Psoas muscle (tissue), 7 donors: ENCODE measurements at regions not wholly inside any gene's neighbourhood (a gene's known extent, or its start where the extent isn't known, plus 50 kb on each side); places are given as distances from the start of the nearest gene placed in this dataset.

ENCODE experiments used
- ATAC-seq, 4 donors: fragments of 200-7000 bp; cut with Tn5 transposase; one replicate each; pipeline ENCODE4 v1.9.1; 2020; ENCODE audit warnings: moderate library complexity in 3 of 4, mild to moderate bottlenecking in 2 of 4
- DNase-seq, 2 donors: peaks; one replicate each; pipeline ENCODE4 v3.0.0-alpha.2; 2020
- H3K27ac ChIP-seq: fragments of 200-600 bp; one replicate; pipeline ENCODE4 v1.8.0; 2022
- H3K27me3 ChIP-seq, 3 donors: fragments of 200-600 bp in 1 of 3; one replicate each; pipeline versions ENCODE4 v1.6.1 to v1.8.0; 2013 to 2022; ENCODE audit warnings: low read length in 2 of 3, mild to moderate bottlenecking in 2 of 3, moderate library complexity in 1 of 3; ENCODE audit not compliant: insufficient read depth in 3 of 3
- H3K36me3 ChIP-seq, 2 donors: fragments of 200-600 bp in 1 of 2; one replicate each; pipeline versions ENCODE4 v1.6.1 to v1.8.0; 2013 to 2022; ENCODE audit warnings: low read depth in 1 of 2, mild to moderate bottlenecking in 1 of 2, moderate library complexity in 1 of 2; ENCODE audit not compliant: insufficient read depth in 1 of 2
- H3K4me1 ChIP-seq: fragments of 200-600 bp; one replicate; pipeline ENCODE4 v1.8.0; 2022
- H3K4me3 ChIP-seq: fragments of 200-600 bp; one replicate; pipeline ENCODE4 v1.8.0; 2022; ENCODE audit warnings: mild to moderate bottlenecking
- H3K9me3 ChIP-seq: fragments of 200-600 bp; one replicate; pipeline ENCODE4 v1.8.0; 2022
- WGBS, 3 donors: extraction: QIAGEN DNeasy Blood & Tissue Kit; methylation state at CpG; one replicate each; pipeline versions ENCODE4 v1.1.6 to v1.1.7; 2013; 5-methylcytosine and 5-hydroxymethylcytosine counted together
- intact Hi-C, 2 donors: fragments of 100-400 bp; cut with DNase I; formaldehyde crosslinking; loops; one replicate each; pipeline versions ENCODE4 v1.11.0 to v1.14.2; 2022
- TF ChIP-seq, protein P1 (sequence below): fragments of 200-600 bp; IDR thresholded peaks from one replicate; pipeline ENCODE4 v1.8.0; 2022; ENCODE audit warnings: antibody characterized with exemption
- donor health status: healthy with polysubstance abuse.
- donor health status: DM: no; HTN: no; CAD: no; lungs with moderate emphysema.
- donor health status: Bipolar disorder and iron deficiency.
- donor health status: healthy.
- donor health status: DM: yes; HTN: yes; CAD: no.
- donor health status: DM: no; HTN: no; CAD: no.
- donor health status: DM: yes; HTN: yes; CAD: no.

DNA sequence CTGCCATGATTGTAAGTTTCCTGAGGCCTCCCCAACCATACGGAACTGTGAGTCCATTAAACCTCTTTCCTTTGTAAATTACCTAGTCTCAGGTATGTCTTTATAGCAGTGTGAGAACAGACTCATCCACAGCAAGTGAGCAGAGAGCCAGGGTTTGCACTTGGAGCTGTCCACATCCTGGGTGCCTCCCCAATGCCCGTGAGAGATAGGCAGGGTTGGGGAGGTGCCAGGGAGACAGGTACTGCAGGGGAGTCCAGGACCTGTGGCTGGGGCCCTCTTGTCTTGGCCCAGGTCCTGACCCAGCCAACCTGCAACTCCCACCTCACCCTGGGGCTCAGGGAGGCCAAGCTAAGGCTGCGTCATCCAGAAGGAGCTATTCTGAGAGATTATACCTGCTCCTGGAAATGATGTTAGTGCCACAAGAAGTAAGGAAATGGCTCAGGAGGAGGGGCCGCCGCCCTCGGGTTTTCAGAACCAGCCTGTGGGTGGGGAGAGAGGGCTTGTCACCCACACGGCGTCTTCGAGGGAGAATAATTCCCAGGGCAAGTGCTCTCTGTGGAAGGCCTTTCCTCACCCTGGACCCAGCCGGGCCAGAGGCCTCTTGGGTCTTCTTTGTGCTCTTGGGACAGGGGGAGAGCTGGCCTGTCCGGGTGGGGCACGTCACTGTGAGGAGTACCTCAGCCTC lies 66.5 kb downstream of the ADRA2C start:
- 82 to 88% (median 84%) methylated on average over 12 of the region's 12 CpGs for WGBS, 3 donors
- intact Hi-C loops = no loop called here
- Histone ChIP-seq H3K27ac (no peak overlapping the region), H3K4me1 (no peaks in the 10 kb centered on the region), H3K27me3 (peaks cover 0 to 59% (median 10%) of the 10 kb centered on the region in 3 donors), H3K4me3 (no peak overlapping the region), H3K9me3 (no peaks in the 10 kb centered on the region), H3K36me3 (no peaks in the 10 kb centered on the region)
- no peak for ATAC-seq
- peak in 1 of 2 donors; percentile 32 for DNase-seq
- TF ChIP-seq, protein P1, sequence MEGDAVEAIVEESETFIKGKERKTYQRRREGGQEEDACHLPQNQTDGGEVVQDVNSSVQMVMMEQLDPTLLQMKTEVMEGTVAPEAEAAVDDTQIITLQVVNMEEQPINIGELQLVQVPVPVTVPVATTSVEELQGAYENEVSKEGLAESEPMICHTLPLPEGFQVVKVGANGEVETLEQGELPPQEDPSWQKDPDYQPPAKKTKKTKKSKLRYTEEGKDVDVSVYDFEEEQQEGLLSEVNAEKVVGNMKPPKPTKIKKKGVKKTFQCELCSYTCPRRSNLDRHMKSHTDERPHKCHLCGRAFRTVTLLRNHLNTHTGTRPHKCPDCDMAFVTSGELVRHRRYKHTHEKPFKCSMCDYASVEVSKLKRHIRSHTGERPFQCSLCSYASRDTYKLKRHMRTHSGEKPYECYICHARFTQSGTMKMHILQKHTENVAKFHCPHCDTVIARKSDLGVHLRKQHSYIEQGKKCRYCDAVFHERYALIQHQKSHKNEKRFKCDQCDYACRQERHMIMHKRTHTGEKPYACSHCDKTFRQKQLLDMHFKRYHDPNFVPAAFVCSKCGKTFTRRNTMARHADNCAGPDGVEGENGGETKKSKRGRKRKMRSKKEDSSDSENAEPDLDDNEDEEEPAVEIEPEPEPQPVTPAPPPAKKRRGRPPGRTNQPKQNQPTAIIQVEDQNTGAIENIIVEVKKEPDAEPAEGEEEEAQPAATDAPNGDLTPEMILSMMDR = no peak

DNA sequence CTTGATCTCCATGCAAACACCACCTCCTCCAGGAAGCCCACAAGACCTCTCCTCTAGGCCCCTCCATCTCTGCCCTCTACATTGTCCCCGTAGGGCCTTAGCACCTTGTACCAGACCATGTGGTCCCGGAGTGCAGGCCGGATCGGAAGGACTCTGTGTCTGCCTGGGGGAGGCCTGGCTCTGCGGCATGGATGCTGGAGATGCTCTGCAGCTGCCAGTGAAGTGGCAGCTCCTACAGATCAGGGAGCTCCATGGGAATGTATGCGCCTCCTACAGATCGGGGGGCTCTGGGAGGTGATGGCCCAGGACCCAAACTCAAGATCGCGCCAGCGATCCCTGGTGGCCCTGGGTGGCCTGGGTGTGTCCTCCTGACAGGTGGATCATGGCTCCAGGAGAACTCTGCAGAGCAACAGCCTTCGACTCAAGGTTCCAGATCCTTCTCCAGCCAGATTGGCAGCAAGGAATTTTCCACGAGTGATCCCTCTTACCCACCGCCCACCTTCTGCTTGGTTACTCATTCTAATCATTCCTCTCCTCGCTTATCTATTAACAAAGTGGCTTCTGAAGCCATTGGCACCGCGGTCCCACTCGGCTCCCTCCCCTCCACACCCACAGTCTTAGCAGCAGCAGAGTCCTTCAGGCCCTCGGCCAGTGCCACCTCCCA lies 67.3 kb downstream of the ADRA2C start:
- WGBS, 3 donors = 90 to 94% (median 91%) methylated on average over 18 of the region's 18 CpGs
- Histone ChIP-seq H3K4me3 (no peak overlapping the region), H3K4me1 (no peaks in the 10 kb centered on the region), H3K27me3 (peaks cover 0 to 55% (median 12%) of the 10 kb centered on the region in 3 donors), H3K27ac (no peak overlapping the region), H3K36me3 (no peaks in the 10 kb centered on the region), H3K9me3 (no peaks in the 10 kb centered on the region)
- TF ChIP-seq, protein P1 = no peak
- intact Hi-C loops = no loop called here
- ATAC-seq (no peak), DNase-seq (no peak)

DNA sequence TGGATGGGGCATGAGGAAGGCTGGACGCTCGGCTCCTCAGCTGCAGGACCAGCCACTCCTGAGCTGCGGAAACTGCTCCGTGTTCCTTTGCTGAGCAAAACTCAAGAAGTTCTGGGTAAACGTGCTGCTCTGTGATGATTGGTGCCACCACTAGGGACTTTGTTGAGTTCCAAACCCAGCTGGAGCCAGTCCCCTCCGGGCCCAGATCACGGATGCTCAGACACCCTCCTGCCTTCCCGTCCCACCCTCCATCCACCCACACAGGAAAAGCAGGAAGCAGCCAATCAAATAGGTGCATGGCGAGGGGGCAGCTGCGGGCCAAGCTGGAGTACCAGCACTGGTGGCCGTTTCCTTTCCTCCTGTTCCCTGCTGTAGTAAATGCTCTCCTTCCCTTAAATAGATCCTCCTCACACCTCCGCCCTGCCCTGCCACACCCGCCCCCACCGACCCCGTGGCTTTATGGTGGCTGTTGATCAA lies 68.0 kb downstream of the ADRA2C start:
- WGBS, 3 donors = 45 to 52% (median 48%) methylated on average over 14 to 15 of the region's 15 CpGs
- intact Hi-C loops = no loop called here
- no peak overlapping the region for H3K27ac ChIP-seq
- peaks cover 0 to 47% (median 6%) of the 10 kb centered on the region in 3 donors for H3K27me3 ChIP-seq
- H3K4me3 ChIP-seq = no peak overlapping the region
- H3K4me1 ChIP-seq = no peaks in the 10 kb centered on the region
- H3K9me3 ChIP-seq = no peaks in the 10 kb centered on the region
- DNase-seq (no peak), ATAC-seq (no peak)
- TF ChIP-seq, protein P1 = no peak
- H3K36me3 ChIP-seq = no peaks in the 10 kb centered on the region

DNA sequence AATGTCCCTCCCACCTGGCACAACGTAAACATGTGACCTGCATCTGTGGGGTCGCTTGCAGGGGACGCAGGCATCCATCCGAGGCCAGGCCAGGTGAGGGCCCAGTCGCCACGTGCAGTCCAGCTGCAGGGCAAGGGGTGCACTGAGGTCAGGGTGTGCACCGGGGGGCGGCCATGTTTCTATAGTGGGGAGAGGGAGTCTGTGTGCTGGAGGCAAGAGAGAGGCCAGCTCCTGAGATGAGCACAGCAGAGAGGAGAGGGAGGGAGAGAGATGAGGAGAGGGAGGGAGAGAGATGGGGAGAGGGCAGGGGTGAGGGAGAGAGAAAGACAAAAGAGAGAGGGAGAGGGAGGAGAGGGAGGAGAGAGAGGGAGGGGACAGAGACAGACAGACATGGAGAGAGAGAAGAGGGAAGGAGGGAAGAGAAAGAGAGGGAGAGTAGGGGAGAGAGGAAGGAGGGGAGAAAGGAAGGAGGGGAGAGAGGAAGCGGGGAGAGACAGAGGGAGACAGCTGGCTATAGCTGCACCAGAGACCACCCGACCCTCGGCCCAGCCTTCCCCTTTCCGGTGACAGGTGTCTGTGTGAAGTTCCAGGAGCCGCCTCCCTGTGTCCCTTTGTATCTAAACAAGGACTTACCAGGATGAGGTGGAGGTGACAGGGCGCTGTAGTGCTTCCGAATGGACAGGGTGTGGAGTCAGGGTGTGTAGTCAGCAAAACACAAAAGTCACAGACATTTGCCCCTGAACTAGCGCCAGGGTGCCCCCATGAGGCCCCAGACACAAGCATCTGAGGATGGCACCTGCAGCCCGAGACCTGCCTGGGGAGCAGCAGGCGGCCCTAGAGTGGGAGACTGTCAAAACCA lies 68.7 kb downstream of the ADRA2C start:
- no peaks in the 10 kb centered on the region for H3K4me1 ChIP-seq
- H3K9me3 ChIP-seq = no peaks in the 10 kb centered on the region
- H3K27ac ChIP-seq = no peak overlapping the region
- intact Hi-C loops = no loop called here
- peaks cover 0 to 43% (median 6%) of the 10 kb centered on the region in 3 donors for H3K27me3 ChIP-seq
- TF ChIP-seq, protein P1 = no peak
- WGBS, 3 donors = 48 to 52% (median 52%) methylated on average over 18 of the region's 18 CpGs
- ATAC-seq (no peak), DNase-seq (no peak)
- H3K4me3 ChIP-seq = no peak overlapping the region
- H3K36me3 ChIP-seq = no peaks in the 10 kb centered on the region
